OCI-LY3 (cell line): ENCODE measurements at regions not wholly inside any gene's neighbourhood (a gene's known extent, or its start where the extent isn't known, plus 50 kb on each side); places are given as distances from the start of the nearest gene placed in this dataset.

ENCODE experiments used
- H2AFZ ChIP-seq: fragments of 200-600, 300-600 bp; shearing (Covaris generic); 2 replicates; pipeline ENCODE4 v1.6.0; 2014; ENCODE audit warnings: antibody characterized with exemption, low read depth, low read length
- H3K27ac ChIP-seq: fragments of 200-600, 300-600 bp; sonication (generic); 2 replicates; pipeline ENCODE4 v1.5.1; 2014; ENCODE audit warnings: mild to moderate bottlenecking, low read length, moderate library complexity, mixed read lengths
- H3K27me3 ChIP-seq: fragments of 200-600, 300-600 bp; sonication (generic); 2 replicates; pipeline ENCODE4 v1.6.1; 2014; ENCODE audit warnings: low read depth, low read length, mixed read lengths
- H3K36me3 ChIP-seq: fragments of 200-600, 300-600 bp; sonication (generic); replicated peaks from 2 replicates; pipeline ENCODE3; 2014; ENCODE audit warnings: low read depth, low read length, mixed read lengths
- H3K4me1 ChIP-seq: fragments of 300-600, 200-600 bp; sonication (generic); 2 replicates; pipeline ENCODE4 v1.6.1; 2014; ENCODE audit warnings: low read length, mixed read lengths
- H3K4me2 ChIP-seq: fragments of 200-600, 300-600 bp; sonication (generic); 2 replicates; pipeline ENCODE4 v1.6.1; 2014; ENCODE audit warnings: low read length, mixed read lengths
- H3K4me3 ChIP-seq: fragments of 300-600, 200-600 bp; sonication (generic); 2 replicates; pipeline ENCODE4 v1.5.1; 2014; ENCODE audit warnings: antibody characterized with exemption, mild to moderate bottlenecking, low read length, moderate library complexity
- H3K79me2 ChIP-seq: fragments of 300-600, 200-600 bp; shearing (Covaris generic); 2 replicates; pipeline ENCODE4 v1.6.1; 2014; ENCODE audit warnings: mild to moderate bottlenecking, low read length, mixed read lengths
- H3K9ac ChIP-seq: fragments of 300-600, 200-600 bp; shearing (Covaris generic); 2 replicates; pipeline ENCODE4 v1.6.0; 2014; ENCODE audit warnings: mild to moderate bottlenecking, low read length, moderate library complexity
- H3K9me3 ChIP-seq: fragments of 200-600, 300-600 bp; shearing (Covaris generic); 2 replicates; pipeline ENCODE4 v1.6.1; 2014; ENCODE audit warnings: low read length, mixed read lengths; ENCODE audit not compliant: insufficient read depth
- H4K20me1 ChIP-seq: fragments of 200-600, 300-600 bp; sonication (generic); 2 replicates; pipeline ENCODE4 v1.6.1; 2016; ENCODE audit warnings: low read length, mixed read lengths; ENCODE audit not compliant: insufficient read depth
- EZH2phosphoT487 ChIP-seq: fragments of 200-600 bp; shearing (Covaris generic); IDR thresholded peaks from 2 replicates; pipeline ENCODE4 v1.6.1; 2018; ENCODE audit warnings: antibody characterized with exemption, mixed run types, low read depth
- TF ChIP-seq, protein P1 (sequence below): fragments of 200-600, 300-600 bp; sonication (generic); IDR thresholded peaks from 2 replicates; pipeline ENCODE4 v1.5.1; 2014; ENCODE audit warnings: antibody characterized with exemption, low read length, low read depth

DNA sequence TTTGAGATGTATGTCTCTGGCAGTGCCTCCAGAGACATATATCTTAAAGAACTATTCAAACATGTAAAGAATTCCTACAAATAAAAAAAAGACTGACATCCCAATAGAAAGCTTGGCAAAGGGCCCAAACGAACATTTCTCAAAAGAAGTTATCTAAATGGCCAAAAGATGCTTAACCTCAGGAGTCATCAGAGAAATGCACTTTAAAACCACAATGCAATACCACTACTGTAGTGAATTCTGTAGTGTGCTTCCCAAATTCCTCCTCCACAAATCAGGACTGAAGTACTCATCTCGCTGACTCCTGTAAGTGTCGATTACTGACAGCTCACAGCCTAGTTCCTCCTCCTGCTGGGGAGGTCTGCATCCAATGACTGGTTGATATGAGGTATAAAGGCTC lies 129.0 kb upstream of the MAMLD1 start:
- Histone ChIP-seq H4K20me1 (no peaks in the 10 kb centered on the region), H2AFZ (no peak overlapping the region), H3K9ac (no peak overlapping the region), H3K4me3 (no peak overlapping the region), H3K4me1 (no peaks in the 10 kb centered on the region), H3K9me3 (no peaks in the 10 kb centered on the region), H3K79me2 (no peaks in the 10 kb centered on the region), H3K36me3 (no peaks in the 10 kb centered on the region), H3K27ac (no peak overlapping the region), H3K27me3 (no peaks in the 10 kb centered on the region), H3K4me2 (no peak overlapping the region)
- TF ChIP-seq, protein P1, sequence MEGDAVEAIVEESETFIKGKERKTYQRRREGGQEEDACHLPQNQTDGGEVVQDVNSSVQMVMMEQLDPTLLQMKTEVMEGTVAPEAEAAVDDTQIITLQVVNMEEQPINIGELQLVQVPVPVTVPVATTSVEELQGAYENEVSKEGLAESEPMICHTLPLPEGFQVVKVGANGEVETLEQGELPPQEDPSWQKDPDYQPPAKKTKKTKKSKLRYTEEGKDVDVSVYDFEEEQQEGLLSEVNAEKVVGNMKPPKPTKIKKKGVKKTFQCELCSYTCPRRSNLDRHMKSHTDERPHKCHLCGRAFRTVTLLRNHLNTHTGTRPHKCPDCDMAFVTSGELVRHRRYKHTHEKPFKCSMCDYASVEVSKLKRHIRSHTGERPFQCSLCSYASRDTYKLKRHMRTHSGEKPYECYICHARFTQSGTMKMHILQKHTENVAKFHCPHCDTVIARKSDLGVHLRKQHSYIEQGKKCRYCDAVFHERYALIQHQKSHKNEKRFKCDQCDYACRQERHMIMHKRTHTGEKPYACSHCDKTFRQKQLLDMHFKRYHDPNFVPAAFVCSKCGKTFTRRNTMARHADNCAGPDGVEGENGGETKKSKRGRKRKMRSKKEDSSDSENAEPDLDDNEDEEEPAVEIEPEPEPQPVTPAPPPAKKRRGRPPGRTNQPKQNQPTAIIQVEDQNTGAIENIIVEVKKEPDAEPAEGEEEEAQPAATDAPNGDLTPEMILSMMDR: no peak
- TF ChIP-seq EZH2phosphoT487: no peak

DNA sequence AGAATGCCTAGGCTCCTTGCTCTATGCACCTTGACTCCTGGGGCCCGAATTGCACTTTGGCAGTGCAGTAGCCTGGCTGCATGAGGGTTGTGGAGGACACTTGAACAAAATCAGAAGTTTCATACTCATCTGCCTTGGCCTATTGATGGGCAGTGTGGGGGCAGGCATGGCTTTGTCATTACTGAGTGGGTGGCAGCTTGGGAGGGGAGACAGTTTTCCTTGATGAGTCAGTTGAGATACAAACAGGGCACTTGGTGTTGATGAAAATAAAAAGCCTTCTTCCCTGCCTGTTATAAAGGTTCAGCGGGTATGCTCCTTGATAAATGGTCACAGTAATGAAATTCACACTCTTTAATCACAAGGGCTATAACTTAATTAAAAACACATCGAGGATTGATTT lies 126.8 kb upstream of the MAMLD1 start:
- H3K36me3 ChIP-seq: no peaks in the 10 kb centered on the region
- no peaks in the 10 kb centered on the region for H3K9me3 ChIP-seq
- H3K79me2 ChIP-seq: no peaks in the 10 kb centered on the region
- H3K27me3 ChIP-seq: no peaks in the 10 kb centered on the region
- H2AFZ ChIP-seq: no peak overlapping the region
- TF ChIP-seq EZH2phosphoT487: no peak
- TF ChIP-seq, protein P1: no peak
- no peak overlapping the region for H3K27ac ChIP-seq
- no peak overlapping the region for H3K9ac ChIP-seq
- H4K20me1 ChIP-seq: no peaks in the 10 kb centered on the region
- no peak overlapping the region for H3K4me3 ChIP-seq
- no peaks in the 10 kb centered on the region for H3K4me1 ChIP-seq
- H3K4me2 ChIP-seq: no peak overlapping the region

DNA sequence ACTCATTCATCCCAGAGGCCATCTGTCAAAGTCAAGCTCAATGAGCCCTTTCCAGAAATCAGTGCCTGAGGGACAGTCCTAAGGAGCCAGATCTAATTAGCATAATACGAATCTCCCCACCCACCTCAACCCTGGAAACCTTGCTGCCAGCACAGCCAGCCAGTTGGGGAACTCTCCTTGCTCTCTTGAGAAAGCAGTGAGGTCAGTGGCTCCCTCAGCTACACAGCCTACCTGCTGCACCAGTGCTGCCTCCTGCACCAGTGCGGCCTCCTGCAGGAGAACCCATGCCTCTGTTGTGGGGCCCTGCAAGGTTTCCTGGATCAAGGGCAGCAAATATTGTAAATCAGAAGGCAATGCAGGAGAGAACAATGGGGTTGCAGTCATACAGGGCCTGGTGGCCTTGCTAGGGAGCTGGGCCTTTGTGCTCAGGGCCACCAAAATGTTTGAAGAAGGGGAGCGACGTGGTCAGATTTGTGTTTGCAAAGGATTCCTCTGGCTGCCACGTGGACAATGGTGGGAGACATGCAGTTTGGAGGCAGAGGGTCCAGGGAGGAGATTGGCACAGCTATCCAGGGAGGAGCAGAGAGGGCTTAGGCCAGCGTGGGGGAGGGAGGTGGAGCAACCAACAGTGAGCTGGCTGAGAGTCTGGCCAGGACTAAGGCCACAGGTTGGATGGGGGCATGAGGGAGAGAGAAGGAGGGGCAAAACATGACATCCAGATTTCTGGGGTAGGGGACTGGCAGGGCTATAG lies 124.3 kb upstream of the MAMLD1 start:
- TF ChIP-seq, protein P1: no peak
- no peak for TF ChIP-seq EZH2phosphoT487
- Histone ChIP-seq H2AFZ (no peak overlapping the region), H3K4me1 (no peaks in the 10 kb centered on the region), H3K4me3 (no peak overlapping the region), H3K79me2 (no peaks in the 10 kb centered on the region), H4K20me1 (no peaks in the 10 kb centered on the region), H3K27me3 (no peaks in the 10 kb centered on the region), H3K4me2 (no peak overlapping the region), H3K36me3 (no peaks in the 10 kb centered on the region), H3K9me3 (no peaks in the 10 kb centered on the region), H3K27ac (no peak overlapping the region), H3K9ac (no peak overlapping the region)

DNA sequence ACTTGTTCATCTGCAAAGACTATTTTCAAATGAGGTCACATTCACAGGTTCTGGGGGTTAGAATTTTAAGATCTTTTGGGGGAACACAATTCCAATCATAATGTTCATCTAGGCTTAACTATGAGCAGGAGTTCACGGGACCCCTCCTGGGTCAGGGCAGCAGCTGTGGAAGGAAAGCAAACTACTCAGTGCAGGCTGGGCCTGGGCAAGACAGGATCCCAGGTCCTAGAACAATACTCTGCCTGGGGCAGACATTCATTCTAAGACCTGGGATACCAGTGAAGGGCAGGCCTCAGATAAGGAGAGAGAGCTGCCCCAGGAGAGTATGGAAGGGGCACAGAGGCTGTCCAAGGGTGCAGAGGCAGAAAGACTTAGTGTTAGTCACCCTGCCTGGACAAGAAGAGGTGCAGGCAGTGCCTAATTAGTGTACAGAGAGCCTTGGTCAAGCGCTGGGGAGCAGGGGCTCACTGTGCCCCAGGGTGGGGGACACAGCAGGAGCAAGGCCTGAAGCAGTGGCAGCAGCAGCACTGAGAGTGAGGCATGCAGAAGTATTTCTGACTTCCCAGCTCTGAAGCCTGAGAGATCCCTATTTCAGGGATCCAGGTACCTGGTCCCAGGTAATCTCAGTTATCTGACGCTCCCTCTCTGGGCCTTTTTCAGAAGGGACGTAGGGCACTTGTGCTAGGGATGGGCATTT lies 123.0 kb upstream of the MAMLD1 start:
- Histone ChIP-seq H3K4me1 (no peaks in the 10 kb centered on the region), H3K36me3 (no peaks in the 10 kb centered on the region), H3K79me2 (no peaks in the 10 kb centered on the region), H3K9me3 (no peaks in the 10 kb centered on the region), H3K27me3 (no peaks in the 10 kb centered on the region), H3K4me3 (no peak overlapping the region), H2AFZ (no peak overlapping the region), H4K20me1 (no peaks in the 10 kb centered on the region), H3K27ac (no peak overlapping the region), H3K4me2 (no peak overlapping the region), H3K9ac (no peak overlapping the region)
- TF ChIP-seq EZH2phosphoT487: no peak
- TF ChIP-seq, protein P1: no peak
